Activated B cell treated with CpG ODN at 0.5 μM for 24 hours (primary cell): ENCODE measurements at regions not wholly inside any gene's neighbourhood (a gene's known extent, or its start where the extent isn't known, plus 50 kb on each side); places are given as distances from the start of the nearest gene placed in this dataset.

ENCODE experiments used
- ATAC-seq: fragments of 200-7000 bp; cut with Tn5 transposase; one replicate; pipeline ENCODE4 v1.10.0; 2021; ENCODE audit warnings: low read depth, mild to moderate bottlenecking, moderate library complexity
- CTCF ChIA-PET: fragments of 350-600 bp; sonication (Branson Sonifier 250); formaldehyde crosslinking; loops from one replicate; lab custom pipeline; 2021; ENCODE audit warnings: antibody characterized with exemption; lab: Charles Lee
- POLR2A ChIA-PET: fragments of 350-600 bp; sonication (Branson Sonifier 250); formaldehyde crosslinking; loops from one replicate; lab custom pipeline; 2021; ENCODE audit warnings: antibody characterized with exemption; lab: Charles Lee
- DNase-seq: peaks from one replicate; pipeline ENCODE4 v3.0.0; 2022
- H3K27ac Mint-ChIP-seq: one replicate; pipeline ENCODE4 v1.8.0; 2020; ENCODE audit warnings: mixed read lengths
- H3K27me3 Mint-ChIP-seq: one replicate; pipeline ENCODE4 v1.8.0; 2021; ENCODE audit warnings: mixed read lengths
- H3K36me3 Mint-ChIP-seq: one replicate; pipeline ENCODE4 v1.8.0; 2021; ENCODE audit warnings: low read depth, mixed read lengths
- H3K4me1 Mint-ChIP-seq: one replicate; pipeline ENCODE4 v1.8.0; 2021; ENCODE audit warnings: mixed read lengths
- H3K4me3 Mint-ChIP-seq: one replicate; pipeline ENCODE4 v1.8.0; 2020; ENCODE audit warnings: mild to moderate bottlenecking, mixed read lengths
- H3K9me3 Mint-ChIP-seq: one replicate; pipeline ENCODE4 v1.8.0; 2020; ENCODE audit warnings: mixed read lengths
- CTCF ChIP-seq: fragments of 200-600 bp; IDR thresholded peaks from one replicate; pipeline ENCODE4 v1.8.0; 2022; ENCODE audit warnings: antibody characterized with exemption, mild to moderate bottlenecking
- intact Hi-C: fragments of 100-400 bp; cut with micrococcal nuclease; formaldehyde crosslinking; loops from one replicate; pipeline ENCODE4 v1.15.1; 2024

- Mint-ChIP-seq H3K27ac (no peak overlapping the region), H3K27me3 (peaks cover 14% of the 10 kb centered on the region), H3K4me3 (no peak overlapping the region), H3K36me3 (no peaks in the 10 kb centered on the region), H3K9me3 (no peaks in the 10 kb centered on the region), H3K4me1 (no peaks in the 10 kb centered on the region)
- no peak for TF ChIP-seq CTCF
- DNase-seq (peak; percentile 12), ATAC-seq (no peak)
- ChIA-PET CTCF (no interaction called here), POLR2A (no interaction called here)
- intact Hi-C loops: no loop called here
Observed at GRCh38 chr2:128448331-128449225, 129.9 kb upstream of the HS6ST1 start.

- Mint-ChIP-seq H3K27me3 (peaks cover 14% of the 10 kb centered on the region), H3K4me3 (no peak overlapping the region), H3K27ac (no peak overlapping the region), H3K9me3 (no peaks in the 10 kb centered on the region), H3K4me1 (no peaks in the 10 kb centered on the region), H3K36me3 (no peaks in the 10 kb centered on the region)
- ChIA-PET CTCF (no interaction called here), POLR2A (no interaction called here)
- ATAC-seq (no peak), DNase-seq (no peak)
- intact Hi-C loops: no loop called here
- no peak for TF ChIP-seq CTCF
Observed at GRCh38 chr2:128449226-128450061, 130.8 kb upstream of the HS6ST1 start.

GRCh38 chr2:128450211-128451024 is 131.8 kb upstream of the HS6ST1 start:
- no peaks in the 10 kb centered on the region for H3K36me3 Mint-ChIP-seq
- H3K27ac Mint-ChIP-seq: no peak overlapping the region
- no peaks in the 10 kb centered on the region for H3K4me1 Mint-ChIP-seq
- POLR2A ChIA-PET: no interaction called here
- CTCF ChIA-PET: no interaction called here
- no peaks in the 10 kb centered on the region for H3K9me3 Mint-ChIP-seq
- ATAC-seq: no peak
- peaks cover 18% of the 10 kb centered on the region for H3K27me3 Mint-ChIP-seq
- TF ChIP-seq CTCF: no peak
- H3K4me3 Mint-ChIP-seq: no peak overlapping the region
- intact Hi-C loops: no loop called here
- no peak for DNase-seq

GRCh38 chr2:128451084-128452023 is 132.7 kb upstream of the HS6ST1 start:
- Mint-ChIP-seq H3K27me3 (peaks cover 20% of the 10 kb centered on the region), H3K4me1 (no peaks in the 10 kb centered on the region), H3K4me3 (no peak overlapping the region), H3K27ac (no peak overlapping the region), H3K36me3 (no peaks in the 10 kb centered on the region), H3K9me3 (no peaks in the 10 kb centered on the region)
- TF ChIP-seq CTCF: no peak
- ATAC-seq: no peak
- intact Hi-C loops: no loop called here
- CTCF ChIA-PET: no interaction called here
- DNase-seq: no peak
- POLR2A ChIA-PET: no interaction called here
